ENCODE measurements at regions not wholly inside any gene's neighbourhood (a gene's known extent, or its start where the extent isn't known, plus 50 kb on each side); places are given as distances from the start of the nearest gene placed in this dataset.

DNA sequence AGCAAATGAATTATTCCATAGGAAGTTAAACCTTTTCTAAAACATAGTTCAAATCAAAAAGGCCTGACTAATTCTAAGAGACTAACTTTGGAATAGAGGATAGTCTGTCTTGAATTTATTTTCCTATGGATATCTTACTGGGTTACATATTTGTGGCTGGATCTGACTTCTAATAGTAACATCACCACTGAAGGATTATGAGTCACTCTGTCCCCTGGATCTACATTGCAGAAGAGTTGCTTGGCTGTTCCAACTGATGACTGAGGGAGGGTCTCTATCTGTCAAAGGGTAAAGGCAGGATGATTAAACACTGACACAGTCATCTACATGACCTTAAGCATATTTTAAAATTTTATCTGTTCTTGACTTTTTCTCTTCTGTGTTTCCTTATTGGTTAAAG lies 119.6 kb upstream of the FST start:
- TF ChIP-seq, protein P1, sequence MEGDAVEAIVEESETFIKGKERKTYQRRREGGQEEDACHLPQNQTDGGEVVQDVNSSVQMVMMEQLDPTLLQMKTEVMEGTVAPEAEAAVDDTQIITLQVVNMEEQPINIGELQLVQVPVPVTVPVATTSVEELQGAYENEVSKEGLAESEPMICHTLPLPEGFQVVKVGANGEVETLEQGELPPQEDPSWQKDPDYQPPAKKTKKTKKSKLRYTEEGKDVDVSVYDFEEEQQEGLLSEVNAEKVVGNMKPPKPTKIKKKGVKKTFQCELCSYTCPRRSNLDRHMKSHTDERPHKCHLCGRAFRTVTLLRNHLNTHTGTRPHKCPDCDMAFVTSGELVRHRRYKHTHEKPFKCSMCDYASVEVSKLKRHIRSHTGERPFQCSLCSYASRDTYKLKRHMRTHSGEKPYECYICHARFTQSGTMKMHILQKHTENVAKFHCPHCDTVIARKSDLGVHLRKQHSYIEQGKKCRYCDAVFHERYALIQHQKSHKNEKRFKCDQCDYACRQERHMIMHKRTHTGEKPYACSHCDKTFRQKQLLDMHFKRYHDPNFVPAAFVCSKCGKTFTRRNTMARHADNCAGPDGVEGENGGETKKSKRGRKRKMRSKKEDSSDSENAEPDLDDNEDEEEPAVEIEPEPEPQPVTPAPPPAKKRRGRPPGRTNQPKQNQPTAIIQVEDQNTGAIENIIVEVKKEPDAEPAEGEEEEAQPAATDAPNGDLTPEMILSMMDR (IDR thresholded peaks at IDR 0.05), result no peak
- TF ChIP-seq POLR2A (IDR thresholded peaks at IDR 0.05), result no peak
